HCT116 (cell line): ENCODE measurements at regions not wholly inside any gene's neighbourhood (a gene's known extent, or its start where the extent isn't known, plus 50 kb on each side); places are given as distances from the start of the nearest gene placed in this dataset.

Source experiments
- ATAC-seq: fragments of 200-7000 bp; cut with Tn5 transposase; 2 replicates; pipeline ENCODE4 v1.9.1; 2020; ENCODE audit warnings: mild to moderate bottlenecking, moderate library complexity
- BruUV-seq: library from RNA; stranded (reverse); fragments of 400-500 nt; replicated peaks from 2 replicates; lab custom pipeline; 2021; lab: Mats Ljungman, UMichigan
- CTCF ChIA-PET: fragments of 300-600 bp; sonication (Branson Sonifier 250); formaldehyde crosslinking; loops from one replicate; lab custom pipeline; 2021; ENCODE audit warnings: antibody characterized with exemption; lab: Charles Lee
- POLR2A ChIA-PET: fragments of 300-600, 350-600 bp; sonication (Branson Sonifier 250); formaldehyde crosslinking; loops from one replicate; lab custom pipeline; 2021; ENCODE audit warnings: antibody characterized with exemption; lab: Charles Lee
- RAD21 ChIA-PET, 2 experiments: fragments of 300-600 bp; sonication (Branson Sonifier 250); formaldehyde crosslinking; loops; one replicate each; lab custom pipeline; 2023; ENCODE audit warnings: low total read pairs in 2 of 2; ENCODE audit not compliant: uncharacterized antibody in 2 of 2, unreplicated experiment in 2 of 2, low non-redundant PET in 1 of 2; lab: Charles Lee
- DNase-seq: peaks from one replicate; pipeline ENCODE4 v3.0.0-alpha.2; 2010; ENCODE audit warnings: low read depth, low spot score
- H2AFZ ChIP-seq: fragments of 200-600 bp; shearing (Covaris generic), sonication (generic); 2 replicates; pipeline ENCODE4 v1.6.1; 2017; ENCODE audit warnings: low read depth, mixed run types, mixed read lengths, antibody characterized with exemption, low read length; ENCODE audit not compliant: poor library complexity, severe bottlenecking
- H3K27ac ChIP-seq: 2 replicates; pipeline ENCODE4 v1.5.1; 2012; ENCODE audit warnings: low read depth, low read length
- H3K27me3 ChIP-seq: fragments of 200-600 bp; sonication (generic); 2 replicates; pipeline ENCODE4 v1.6.1; 2016; ENCODE audit warnings: mixed run types, low read length, mixed read lengths; ENCODE audit not compliant: insufficient read depth
- H3K36me3 ChIP-seq, 2 experiments: fragments of 200-500 bp in 1 of 2; fragments of 200-600 bp in 1 of 2; sonication (Bioruptor generic) in 1 of 2; sonication (generic) in 1 of 2; 2 replicates each; pipeline versions ENCODE4 v1.5.1 to v1.6.1; 2014 to 2016; ENCODE audit warnings: low read length in 2 of 2, inconsistent platforms in 1 of 2, mixed read lengths in 1 of 2, mixed run types in 1 of 2; ENCODE audit not compliant: insufficient read depth in 2 of 2, control insufficient read depth in 1 of 2
- H3K4me1 ChIP-seq, 2 experiments: fragments of 200-600 bp in 1 of 2; sonication (generic) in 1 of 2; 2 replicates each; pipeline versions ENCODE4 v1.5.1 to v1.6.1; 2012 to 2017; ENCODE audit warnings: low read length in 2 of 2, inconsistent platforms in 1 of 2, mild to moderate bottlenecking in 1 of 2, mixed read lengths in 1 of 2, mixed run types in 1 of 2, moderate library complexity in 1 of 2; ENCODE audit not compliant: insufficient read depth in 2 of 2, control insufficient read depth in 1 of 2
- H3K4me2 ChIP-seq: fragments of 200-600 bp; sonication (generic); 2 replicates; pipeline ENCODE4 v1.6.1; 2017; ENCODE audit warnings: mixed run types, low read length, mixed read lengths
- H3K4me3 ChIP-seq, 2 experiments: fragments of 200-600 bp in 1 of 2; sonication (generic) in 1 of 2; replicated peaks in 1 of 2; 2 replicates each; pipeline ENCODE4 v1.5.1; 2011 to 2016; ENCODE audit warnings: low read length in 2 of 2, control low read depth in 1 of 2, low read depth in 1 of 2, mild to moderate bottlenecking in 1 of 2, mixed read lengths in 1 of 2, mixed run types in 1 of 2
- H3K79me2 ChIP-seq: fragments of 200-600 bp; sonication (generic); 2 replicates; pipeline ENCODE4 v1.6.1; 2017; ENCODE audit warnings: mild to moderate bottlenecking, mixed run types, low read length, moderate library complexity, mixed read lengths; ENCODE audit not compliant: insufficient read depth
- H3K9ac ChIP-seq: fragments of 200-600 bp; sonication (generic); 2 replicates; pipeline ENCODE4 v1.6.1; 2016; ENCODE audit warnings: low read length, mixed read lengths
- H3K9me2 ChIP-seq: fragments of 200-600 bp; sonication (generic), shearing (Covaris generic); 2 replicates; pipeline ENCODE4 v1.6.1; 2017; ENCODE audit warnings: mixed run types, mild to moderate bottlenecking, moderate library complexity; ENCODE audit not compliant: insufficient read depth
- H3K9me3 ChIP-seq, 2 experiments: fragments of 200-500 bp in 1 of 2; fragments of 200-600 bp in 1 of 2; sonication (Bioruptor generic) in 1 of 2; sonication (generic) in 1 of 2; 2 replicates each; pipeline ENCODE4 v1.6.1; 2014 to 2017; ENCODE audit warnings: low read length in 2 of 2, mixed read lengths in 2 of 2, inconsistent platforms in 1 of 2, low read depth in 1 of 2, mild to moderate bottlenecking in 1 of 2, mixed run types in 1 of 2, moderate library complexity in 1 of 2; ENCODE audit not compliant: control insufficient read depth in 1 of 2, insufficient read depth in 1 of 2
- H4K20me1 ChIP-seq: fragments of 200-600 bp; sonication (generic), shearing (Covaris generic); 2 replicates; pipeline ENCODE4 v1.6.1; 2017; ENCODE audit warnings: mixed run types, mild to moderate bottlenecking, moderate library complexity; ENCODE audit not compliant: insufficient read depth
- CEBPB ChIP-seq: IDR thresholded peaks from 2 replicates; pipeline ENCODE4 v1.6.1; 2012; ENCODE audit warnings: low read depth
- POLR2A ChIP-seq: IDR thresholded peaks from 2 replicates; pipeline ENCODE4 v1.7.0; 2011; ENCODE audit warnings: borderline replicate concordance; ENCODE audit not compliant: insufficient read depth, insufficient read length; ENCODE audit errors: extremely low read depth
- SIN3A ChIP-seq: IDR thresholded peaks from 2 replicates; pipeline ENCODE4 v1.6.1; 2012; ENCODE audit warnings: low read depth
- TCF7L2 ChIP-seq: IDR thresholded peaks from 2 replicates; pipeline ENCODE4 v1.7.0; 2011; ENCODE audit warnings: borderline replicate concordance, inconsistent platforms; ENCODE audit not compliant: insufficient read depth, insufficient read length; ENCODE audit errors: extremely low read depth
- ZFX ChIP-seq: fragments of 450-650 bp; IDR thresholded peaks from 2 replicates; pipeline ENCODE4 v1.6.1; 2017
- intact Hi-C: fragments of 100-400 bp; cut with micrococcal nuclease; formaldehyde crosslinking; loops from 2 replicates; pipeline ENCODE4 v1.10.0; 2022
- TF ChIP-seq, protein P1 (sequence below): IDR thresholded peaks from 2 replicates; pipeline ENCODE4 v1.6.1; 2012
- TF ChIP-seq, protein P2 (sequence below): IDR thresholded peaks from 2 replicates; pipeline ENCODE4 v1.6.1; 2012
- TF ChIP-seq, protein P3 (sequence below): IDR thresholded peaks from 2 replicates; pipeline ENCODE4 v1.6.1; 2012; ENCODE audit warnings: low read depth
- TF ChIP-seq, protein P4 (sequence below), 3 experiments: fragments of 200-600 bp in 1 of 3; sonication (generic) in 1 of 3; IDR thresholded peaks in 2 of 3; conservative IDR thresholded peaks in 1 of 3; 2 replicates each; pipeline ENCODE4 v1.5.1; 2012 to 2017; ENCODE audit warnings: low read depth in 2 of 3, low read length in 2 of 3, antibody characterized with exemption in 1 of 3, borderline replicate concordance in 1 of 3, control low read depth in 1 of 3, mild to moderate bottlenecking in 1 of 3, mixed read lengths in 1 of 3, mixed run types in 1 of 3, moderate library complexity in 1 of 3; ENCODE audit not compliant: insufficient read depth in 1 of 3

DNA sequence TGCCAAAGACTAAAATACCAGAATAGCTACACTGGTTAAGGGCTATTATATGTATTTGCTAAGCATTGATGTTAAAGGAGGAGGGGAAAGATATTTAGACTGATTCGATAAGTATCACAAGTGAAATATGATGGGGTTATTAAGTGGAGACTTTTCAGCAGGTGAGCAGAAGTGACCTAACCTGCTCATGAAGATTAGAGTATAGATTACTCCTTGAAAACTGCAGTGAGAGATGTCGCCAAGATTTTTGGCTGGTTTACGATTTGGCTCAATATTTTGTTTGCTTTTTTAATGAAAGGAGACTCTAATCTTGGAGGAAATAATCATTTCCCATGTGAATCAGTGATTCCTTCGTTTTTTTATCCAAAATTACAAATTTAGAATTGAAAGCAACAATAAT lies 1279.5 kb upstream of the TENM4 start:
- no peak overlapping the region for H2AFZ ChIP-seq
- ATAC-seq (no peak), DNase-seq (no peak)
- H3K9ac ChIP-seq: no peak overlapping the region
- H3K4me1 ChIP-seq: no peaks in the 10 kb centered on the region
- ChIA-PET POLR2A (no interaction called here), CTCF (no interaction called here), RAD21 (no interaction called here)
- no peaks in the 10 kb centered on the region for H4K20me1 ChIP-seq
- no peak overlapping the region for H3K4me3 ChIP-seq
- TF ChIP-seq, protein P1, sequence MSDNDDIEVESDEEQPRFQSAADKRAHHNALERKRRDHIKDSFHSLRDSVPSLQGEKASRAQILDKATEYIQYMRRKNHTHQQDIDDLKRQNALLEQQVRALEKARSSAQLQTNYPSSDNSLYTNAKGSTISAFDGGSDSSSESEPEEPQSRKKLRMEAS: no peak
- TF ChIP-seq SIN3A: no peak
- TF ChIP-seq TCF7L2: no peak
- TF ChIP-seq, protein P2, sequence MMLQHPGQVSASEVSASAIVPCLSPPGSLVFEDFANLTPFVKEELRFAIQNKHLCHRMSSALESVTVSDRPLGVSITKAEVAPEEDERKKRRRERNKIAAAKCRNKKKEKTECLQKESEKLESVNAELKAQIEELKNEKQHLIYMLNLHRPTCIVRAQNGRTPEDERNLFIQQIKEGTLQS: no peak
- TF ChIP-seq POLR2A: no peak
- TF ChIP-seq, protein P3, sequence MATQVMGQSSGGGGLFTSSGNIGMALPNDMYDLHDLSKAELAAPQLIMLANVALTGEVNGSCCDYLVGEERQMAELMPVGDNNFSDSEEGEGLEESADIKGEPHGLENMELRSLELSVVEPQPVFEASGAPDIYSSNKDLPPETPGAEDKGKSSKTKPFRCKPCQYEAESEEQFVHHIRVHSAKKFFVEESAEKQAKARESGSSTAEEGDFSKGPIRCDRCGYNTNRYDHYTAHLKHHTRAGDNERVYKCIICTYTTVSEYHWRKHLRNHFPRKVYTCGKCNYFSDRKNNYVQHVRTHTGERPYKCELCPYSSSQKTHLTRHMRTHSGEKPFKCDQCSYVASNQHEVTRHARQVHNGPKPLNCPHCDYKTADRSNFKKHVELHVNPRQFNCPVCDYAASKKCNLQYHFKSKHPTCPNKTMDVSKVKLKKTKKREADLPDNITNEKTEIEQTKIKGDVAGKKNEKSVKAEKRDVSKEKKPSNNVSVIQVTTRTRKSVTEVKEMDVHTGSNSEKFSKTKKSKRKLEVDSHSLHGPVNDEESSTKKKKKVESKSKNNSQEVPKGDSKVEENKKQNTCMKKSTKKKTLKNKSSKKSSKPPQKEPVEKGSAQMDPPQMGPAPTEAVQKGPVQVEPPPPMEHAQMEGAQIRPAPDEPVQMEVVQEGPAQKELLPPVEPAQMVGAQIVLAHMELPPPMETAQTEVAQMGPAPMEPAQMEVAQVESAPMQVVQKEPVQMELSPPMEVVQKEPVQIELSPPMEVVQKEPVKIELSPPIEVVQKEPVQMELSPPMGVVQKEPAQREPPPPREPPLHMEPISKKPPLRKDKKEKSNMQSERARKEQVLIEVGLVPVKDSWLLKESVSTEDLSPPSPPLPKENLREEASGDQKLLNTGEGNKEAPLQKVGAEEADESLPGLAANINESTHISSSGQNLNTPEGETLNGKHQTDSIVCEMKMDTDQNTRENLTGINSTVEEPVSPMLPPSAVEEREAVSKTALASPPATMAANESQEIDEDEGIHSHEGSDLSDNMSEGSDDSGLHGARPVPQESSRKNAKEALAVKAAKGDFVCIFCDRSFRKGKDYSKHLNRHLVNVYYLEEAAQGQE: no peak
- TF ChIP-seq, protein P4, sequence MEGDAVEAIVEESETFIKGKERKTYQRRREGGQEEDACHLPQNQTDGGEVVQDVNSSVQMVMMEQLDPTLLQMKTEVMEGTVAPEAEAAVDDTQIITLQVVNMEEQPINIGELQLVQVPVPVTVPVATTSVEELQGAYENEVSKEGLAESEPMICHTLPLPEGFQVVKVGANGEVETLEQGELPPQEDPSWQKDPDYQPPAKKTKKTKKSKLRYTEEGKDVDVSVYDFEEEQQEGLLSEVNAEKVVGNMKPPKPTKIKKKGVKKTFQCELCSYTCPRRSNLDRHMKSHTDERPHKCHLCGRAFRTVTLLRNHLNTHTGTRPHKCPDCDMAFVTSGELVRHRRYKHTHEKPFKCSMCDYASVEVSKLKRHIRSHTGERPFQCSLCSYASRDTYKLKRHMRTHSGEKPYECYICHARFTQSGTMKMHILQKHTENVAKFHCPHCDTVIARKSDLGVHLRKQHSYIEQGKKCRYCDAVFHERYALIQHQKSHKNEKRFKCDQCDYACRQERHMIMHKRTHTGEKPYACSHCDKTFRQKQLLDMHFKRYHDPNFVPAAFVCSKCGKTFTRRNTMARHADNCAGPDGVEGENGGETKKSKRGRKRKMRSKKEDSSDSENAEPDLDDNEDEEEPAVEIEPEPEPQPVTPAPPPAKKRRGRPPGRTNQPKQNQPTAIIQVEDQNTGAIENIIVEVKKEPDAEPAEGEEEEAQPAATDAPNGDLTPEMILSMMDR (IDR thresholded peaks at IDR 0.05 in 2 of 3, conservative IDR thresholded peaks at IDR 0.05 in 1 of 3; ENCODE audit: borderline replicate concordance in 1 of 3, insufficient read depth in 1 of 3, low read depth in 2 of 3, low read length in 2 of 3): no peak
- no peak for TF ChIP-seq CEBPB
- no peak for TF ChIP-seq ZFX
- H3K36me3 ChIP-seq: no peaks in the 10 kb centered on the region
- H3K27me3 ChIP-seq: no peaks in the 10 kb centered on the region
- no peaks in the 10 kb centered on the region for H3K79me2 ChIP-seq
- no TSS peak for BruUV-seq
- H3K9me2 ChIP-seq: no peaks in the 10 kb centered on the region
- H3K4me2 ChIP-seq: no peak overlapping the region
- intact Hi-C loops: no loop called here
- no peak overlapping the region for H3K27ac ChIP-seq
- H3K9me3 ChIP-seq: peaks cover 0 to 16% of the 10 kb centered on the region in 2 experiments; a peak in 2 of 4 replicates
